ENCODE measurements at regions not wholly inside any gene's neighbourhood (a gene's known extent, or its start where the extent isn't known, plus 50 kb on each side); places are given as distances from the start of the nearest gene placed in this dataset.

GRCh38 chr1:4468386-4468785 is 186.0 kb upstream of the AJAP1 start:
- TF ChIP-seq REST (IDR thresholded peaks at IDR 0.05; ENCODE audit: insufficient read depth in 1 of 2, low read depth in 2 of 2, low read length in 1 of 2) (no peak), CTCF (IDR thresholded peaks at IDR 0.05) (no peak), POLR2AphosphoS5 (IDR thresholded peaks at IDR 0.05; ENCODE audit: low read depth, low read length) (no peak), SIN3A (IDR thresholded peaks at IDR 0.05; ENCODE audit: borderline replicate concordance, insufficient read depth, low read depth, low read length) (no peak), TCF7L2 (IDR thresholded peaks at IDR 0.05; ENCODE audit: low read depth, low read length) (no peak)

Measured in Panc1 (cell line).